NT2/D1 (cell line): ENCODE measurements at regions not wholly inside any gene's neighbourhood (a gene's known extent, or its start where the extent isn't known, plus 50 kb on each side); places are given as distances from the start of the nearest gene placed in this dataset.

Experiments used
- YY1 ChIP-seq: IDR thresholded peaks from 2 replicates; pipeline ENCODE4 v1.6.1; 2011; ENCODE audit not compliant: insufficient read length, insufficient read depth
- ZNF274 ChIP-seq: IDR thresholded peaks from 2 replicates; pipeline ENCODE4 v1.6.1; 2011; ENCODE audit warnings: mild to moderate bottlenecking, low read depth, low read length

- no peak for TF ChIP-seq YY1
- TF ChIP-seq ZNF274 = no peak
Observed at GRCh38 chr3:13238687-13239466, 165.6 kb upstream of the IQSEC1 start.
